Cerebellar cortex (tissue), 1 donor: ENCODE measurements at regions not wholly inside any gene's neighbourhood (a gene's known extent, or its start where the extent isn't known, plus 50 kb on each side); places are given as distances from the start of the nearest gene placed in this dataset.
"Not testable (repeated sequence)": the region's sequence is repeated elsewhere in the genome, so short reads cannot be mapped to it uniquely, and the experiment has no call there.

Experiments used
- DNase-seq: peaks from one replicate; pipeline ENCODE4 v3.0.0-alpha.2; 2015; ENCODE audit warnings: low spot score

- no peak for DNase-seq
Observed at GRCh38 chr2:133975676-133976428, 278.0 kb upstream of the MGAT5 start.

- no peak for DNase-seq
Observed at GRCh38 chr2:133976659-133977058, 277.2 kb upstream of the MGAT5 start.

DNA sequence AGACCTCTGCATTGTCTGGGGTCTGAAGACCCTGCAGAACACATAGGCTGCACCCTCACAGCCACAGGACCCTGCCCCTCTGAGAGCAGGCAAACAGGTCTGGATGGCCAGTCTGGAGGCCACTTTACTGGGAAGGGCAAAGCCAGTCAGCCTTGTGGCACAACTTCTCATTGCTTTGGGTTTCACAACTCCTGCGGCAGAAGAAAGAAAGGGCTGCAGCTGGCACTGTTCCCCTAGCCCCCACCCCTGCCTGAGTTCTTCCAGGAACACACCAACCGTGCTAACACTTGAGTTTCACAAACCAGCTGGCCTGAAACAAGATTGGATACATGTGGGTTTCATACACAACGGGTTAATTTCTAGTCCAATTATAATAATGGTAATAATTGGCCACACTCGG, 276.5 kb upstream of the MGAT5 start:
- DNase-seq = no peak

DNA sequence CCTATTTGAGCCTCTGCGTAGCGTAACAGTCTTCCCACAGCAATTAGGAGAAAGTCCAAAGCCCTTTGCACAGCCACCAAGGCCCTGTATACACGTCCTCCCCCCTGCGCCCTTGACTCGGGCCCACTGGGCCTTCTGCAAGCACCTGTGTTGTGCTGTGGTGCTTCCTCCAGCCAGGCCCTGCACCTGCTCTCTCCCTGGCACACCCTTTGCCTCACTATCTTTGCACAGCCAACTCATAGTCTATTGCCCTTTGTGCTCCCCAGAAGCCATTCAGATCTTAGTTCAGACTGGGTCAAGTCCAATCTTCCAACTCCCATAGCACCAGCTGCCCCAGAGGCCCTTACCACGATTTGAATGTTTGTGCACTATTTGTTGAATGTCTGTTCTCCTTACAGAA, 271.6 kb upstream of the MGAT5 start:
- no peak for DNase-seq

DNA sequence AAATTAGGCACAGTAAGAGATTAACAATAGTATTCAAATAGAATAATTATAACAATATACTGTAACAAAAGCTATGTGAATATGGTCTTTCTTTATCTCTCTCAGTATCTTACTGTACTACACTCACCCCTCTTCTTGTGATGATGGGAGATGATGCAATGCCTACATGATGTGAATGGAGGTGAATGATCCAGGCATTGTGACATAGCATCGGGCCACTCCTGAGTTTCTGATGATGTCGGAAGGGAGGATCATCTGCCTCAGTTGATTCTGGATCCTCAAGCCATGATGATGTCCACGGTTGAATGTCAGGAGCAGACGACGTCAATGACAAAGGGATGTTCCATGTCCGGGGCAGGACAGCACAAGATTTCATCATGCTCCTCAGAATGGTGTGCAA, 268.3 kb upstream of the MGAT5 start:
- no peak for DNase-seq

GRCh38 chr2:133986081-133986837, 267.6 kb upstream of the MGAT5 start:
- no peak for DNase-seq

- peak; percentile 87 for DNase-seq
Observed at GRCh38 chr2:133986881-133987795, 266.7 kb upstream of the MGAT5 start.

DNA sequence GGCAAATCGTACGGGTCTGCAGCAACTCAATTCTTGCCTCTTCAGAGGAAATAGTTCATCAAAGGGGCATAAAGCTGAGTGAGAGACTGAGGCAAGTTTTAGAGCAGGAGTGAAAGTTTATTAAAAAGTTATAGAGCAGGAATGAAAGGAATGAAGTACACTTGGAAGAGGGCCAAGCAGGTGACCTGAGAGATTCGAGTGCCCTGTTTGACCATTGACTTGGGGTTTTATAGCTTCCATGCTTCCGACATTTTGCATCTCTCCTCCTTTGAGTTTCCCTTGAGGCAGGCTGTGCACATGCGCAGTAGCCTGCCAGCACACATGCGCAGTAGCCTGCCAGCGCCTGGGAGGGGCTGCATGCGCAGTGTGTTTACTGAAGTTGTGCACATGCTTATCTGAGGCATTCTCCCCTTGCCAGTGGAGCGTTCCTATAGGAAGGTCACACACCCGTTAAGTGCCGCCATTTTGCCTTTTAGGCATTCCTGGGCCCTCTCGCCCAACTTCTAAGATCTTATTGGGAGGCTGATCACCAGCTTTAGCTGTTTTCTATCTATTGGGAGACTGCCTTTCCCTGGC, 265.5 kb upstream of the MGAT5 start:
- DNase-seq = no peak

DNA sequence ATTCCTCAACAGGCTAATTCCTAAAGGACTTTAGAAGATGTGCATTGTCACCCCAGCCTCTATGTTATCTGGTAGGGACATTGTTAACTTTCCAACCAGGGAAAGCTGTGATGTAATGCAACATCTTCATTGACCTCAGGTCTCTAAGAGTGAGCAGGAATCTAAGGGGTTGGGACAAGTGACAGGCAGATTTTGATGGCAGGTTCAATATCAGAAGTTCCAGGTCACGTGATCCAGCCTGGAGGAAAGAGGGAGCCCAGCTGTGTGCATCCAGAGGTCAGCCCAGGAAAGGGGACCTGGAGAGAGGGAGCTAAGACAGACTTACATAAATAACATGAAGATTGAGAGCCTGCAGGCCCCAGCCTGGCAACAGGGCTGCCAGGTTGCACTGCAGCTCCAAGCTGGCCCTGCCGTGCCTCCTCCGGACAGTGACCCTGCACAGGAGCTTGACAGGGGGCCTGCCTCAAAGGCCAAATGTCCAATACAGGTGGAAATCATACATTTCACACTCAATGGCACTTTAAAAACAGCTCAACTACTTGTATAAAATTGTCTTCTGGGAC, 262.2 kb upstream of the MGAT5 start:
- peak; percentile 9 for DNase-seq

- peak; percentile 5 for DNase-seq
Observed at GRCh38 chr2:133992454-133992853, 261.4 kb upstream of the MGAT5 start.

DNA sequence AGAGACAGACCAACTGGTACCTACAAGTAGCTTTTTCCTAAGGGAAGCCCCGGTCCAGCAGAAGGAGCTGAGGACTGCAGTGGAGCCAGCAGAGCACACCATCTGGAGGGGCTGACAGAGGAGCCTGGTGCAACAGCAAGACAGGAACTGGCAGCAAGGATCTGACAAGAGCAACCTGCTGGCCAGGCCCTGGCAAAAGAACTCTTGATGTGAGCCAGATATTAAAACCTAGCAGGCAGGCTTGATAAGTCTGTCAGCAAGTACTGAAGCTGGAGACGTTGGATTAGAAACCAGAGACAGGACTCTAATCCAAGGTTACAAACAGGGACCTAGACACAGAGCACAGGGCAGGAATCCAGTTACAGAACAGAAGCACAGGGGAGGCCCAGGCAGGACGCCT, 260.7 kb upstream of the MGAT5 start:
- peak; percentile 98 for DNase-seq

GRCh38 chr2:133998726-133999125, 255.1 kb upstream of the MGAT5 start:
- DNase-seq = not testable (repeated sequence)

GRCh38 chr2:134002391-134002790, 251.5 kb upstream of the MGAT5 start:
- no peak for DNase-seq

- DNase-seq = no peak
Observed at GRCh38 chr2:134002921-134003320, 251.0 kb upstream of the MGAT5 start.

DNA sequence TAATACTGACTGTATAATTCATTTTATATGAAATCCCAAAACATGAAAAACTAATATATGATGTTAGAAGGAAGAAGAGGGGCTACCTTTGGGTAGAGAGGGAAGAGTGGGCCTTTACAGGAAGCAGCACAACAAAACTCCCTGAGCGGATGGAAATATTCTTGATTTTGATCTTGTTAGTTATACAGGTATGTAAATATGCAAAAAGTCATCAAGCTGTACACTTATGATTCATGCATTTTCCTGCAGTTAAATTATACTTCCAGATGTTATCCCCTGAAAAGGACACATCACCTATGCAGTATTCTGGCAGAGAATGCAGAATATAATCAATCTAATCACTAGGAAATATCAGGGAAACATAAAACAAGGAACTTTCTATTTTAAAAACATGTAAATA, 249.4 kb upstream of the MGAT5 start:
- no peak for DNase-seq

GRCh38 chr2:134008837-134009236, 245.0 kb upstream of the MGAT5 start:
- DNase-seq = no peak

- no peak for DNase-seq
Observed at GRCh38 chr2:134009440-134009839, 244.4 kb upstream of the MGAT5 start.

DNA sequence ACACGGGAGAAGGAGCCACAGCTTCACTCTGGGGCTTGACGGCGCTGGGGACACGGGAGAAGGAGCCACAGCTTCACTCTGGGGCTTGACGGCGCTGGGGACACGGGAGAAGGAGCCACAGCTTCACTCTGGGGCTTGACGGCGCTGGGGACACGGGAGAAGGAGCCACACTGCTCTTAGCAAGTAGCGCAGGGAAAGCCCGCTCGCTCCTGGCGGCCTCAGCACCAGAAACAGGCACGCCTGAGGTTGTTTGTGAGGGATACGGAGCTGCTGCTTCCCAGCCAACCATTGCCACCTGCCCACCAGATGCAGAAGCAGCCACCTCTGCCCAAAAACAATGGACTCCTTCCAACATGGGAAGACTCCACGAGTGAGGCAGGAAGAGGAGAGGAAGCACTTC, 244.0 kb upstream of the MGAT5 start:
- DNase-seq = not testable (repeated sequence)

- DNase-seq = no peak
Observed at GRCh38 chr2:134011936-134012586, 241.8 kb upstream of the MGAT5 start.

- DNase-seq = no peak
Observed at GRCh38 chr2:134014196-134014960, 239.5 kb upstream of the MGAT5 start.
